Posterior vena cava (tissue), 2 donors: ENCODE measurements at regions not wholly inside any gene's neighbourhood (a gene's known extent, or its start where the extent isn't known, plus 50 kb on each side); places are given as distances from the start of the nearest gene placed in this dataset.
A peak's percentile ranks its signal among the peaks of the same experiment; 100 is the strongest.
"Not testable (repeated sequence)": the region's sequence is repeated elsewhere in the genome, so short reads cannot be mapped to it uniquely, and the experiment has no call there.

Source experiments
- DNase-seq: peaks from one replicate; pipeline ENCODE4 v3.0.0-alpha.2; 2020; ENCODE audit warnings: low spot score
- intact Hi-C, 2 donors: fragments of 100-400 bp; cut with DNase I; formaldehyde crosslinking; loops; one replicate each; pipeline versions ENCODE4 v1.14.1 to v1.14.2; 2022 to 2023
- donor health status: DM: yes; HTN: yes; CAD: no.
- donor health status: DM: yes; HTN: yes; CAD: no.

DNA sequence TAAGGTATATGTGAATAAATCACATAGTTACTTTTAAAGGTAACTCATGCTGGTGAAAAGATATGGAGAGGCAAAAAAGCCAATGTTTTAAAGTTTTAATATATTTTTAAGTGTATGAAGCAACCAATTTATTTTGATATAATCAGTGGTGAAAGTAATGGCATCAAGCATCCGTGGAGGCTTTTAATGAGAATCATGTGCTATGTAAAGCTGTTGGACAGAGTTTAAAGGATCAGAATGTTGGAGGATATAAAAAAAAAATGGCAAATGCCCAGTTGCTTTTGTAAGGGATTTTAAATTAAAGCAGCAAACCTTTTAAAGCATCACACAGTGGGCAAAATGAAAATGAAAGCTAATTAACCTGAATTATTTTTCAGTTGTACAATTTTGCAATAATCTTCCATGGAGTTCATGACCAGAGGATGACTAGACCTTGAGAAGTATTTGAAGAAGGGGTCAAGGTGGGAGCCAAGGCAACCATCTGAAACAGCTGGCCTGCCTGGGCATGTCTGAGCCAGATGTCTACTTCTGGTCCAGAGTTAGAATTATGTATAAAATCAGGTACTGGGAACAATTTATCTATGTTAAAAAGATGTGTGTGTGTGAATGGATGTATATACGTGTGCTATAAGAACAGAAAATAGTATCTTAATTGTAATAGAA, 1007.9 kb downstream of the LTN1 start:
- DNase-seq, intact Hi-C loops: not testable (repeated sequence)

DNA sequence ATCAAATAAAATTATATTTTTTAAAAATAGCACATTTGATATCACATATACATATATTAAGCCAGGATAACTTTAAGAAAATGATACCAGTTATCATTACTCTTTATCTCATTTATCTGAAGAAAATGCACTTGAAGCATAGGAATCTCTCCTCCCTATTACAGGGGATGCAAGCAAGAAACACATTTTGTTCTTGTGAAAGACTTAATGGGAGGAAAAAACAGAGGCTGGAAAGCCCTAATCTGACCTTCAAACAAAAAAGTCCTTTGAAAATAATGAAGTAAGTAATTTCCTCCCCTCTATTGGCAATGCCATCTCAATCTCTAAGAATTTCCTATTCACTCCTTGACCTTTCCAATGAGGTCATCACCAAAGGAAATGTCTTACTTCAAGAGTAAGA, 1012.6 kb upstream of the ADAMTS5 start:
- DNase-seq, intact Hi-C loops: not testable (repeated sequence)

- intact Hi-C loops: no loop called here
- DNase-seq: no peak
These were observed 1008.6 kb upstream of the ADAMTS5 start for GRCh38 chr21:27975514-27975913.

GRCh38 chr21:27974152-27974551, 1007.3 kb upstream of the ADAMTS5 start:
- DNase-seq, intact Hi-C loops: not testable (repeated sequence)

- DNase-seq: not testable (repeated sequence)
- intact Hi-C loops: loop anchor here in 1 of 2 donors (5.0 kb wide), 1 partner anchor 329 kb away; no protein-coding TSS in a partner anchor
These were observed 1001.4 kb upstream of the ADAMTS5 start for GRCh38 chr21:27968240-27968639.

GRCh38 chr21:27954543-27955165, 987.8 kb upstream of the ADAMTS5 start:
- DNase-seq: no peak
- intact Hi-C loops: no loop called here

DNA sequence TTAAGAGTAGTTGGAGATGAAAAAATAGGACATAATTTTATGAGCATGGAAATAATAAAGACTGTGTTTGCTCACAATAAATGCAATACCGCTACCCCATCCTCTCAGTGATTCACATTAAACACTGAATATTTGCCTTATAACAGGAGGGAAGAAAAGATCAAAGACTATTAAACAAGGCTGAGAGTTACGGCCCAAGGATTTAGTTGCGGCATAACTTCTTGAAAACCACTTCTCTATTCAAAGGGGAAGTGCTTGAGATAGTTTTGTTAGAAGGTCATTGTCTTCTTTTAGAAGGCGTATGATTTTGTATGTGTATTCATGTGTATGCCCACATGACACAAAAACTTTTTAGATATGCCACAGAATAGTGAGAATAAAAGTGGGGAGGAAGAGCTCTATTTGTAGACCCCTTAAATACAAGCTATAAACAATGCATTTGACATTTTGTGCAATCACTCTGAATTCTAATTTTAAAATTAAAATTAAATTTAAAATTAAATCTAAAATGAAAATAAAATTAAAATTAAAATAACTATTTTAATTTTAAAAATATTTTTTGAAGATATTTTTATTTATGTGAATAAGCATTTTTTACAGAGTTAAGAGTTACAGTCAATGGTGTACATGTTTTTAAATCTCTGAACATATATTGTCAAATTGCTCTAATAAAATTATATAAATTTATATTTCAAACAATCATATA, 986.6 kb upstream of the ADAMTS5 start:
- no peak for DNase-seq
- intact Hi-C loops: no loop called here

DNA sequence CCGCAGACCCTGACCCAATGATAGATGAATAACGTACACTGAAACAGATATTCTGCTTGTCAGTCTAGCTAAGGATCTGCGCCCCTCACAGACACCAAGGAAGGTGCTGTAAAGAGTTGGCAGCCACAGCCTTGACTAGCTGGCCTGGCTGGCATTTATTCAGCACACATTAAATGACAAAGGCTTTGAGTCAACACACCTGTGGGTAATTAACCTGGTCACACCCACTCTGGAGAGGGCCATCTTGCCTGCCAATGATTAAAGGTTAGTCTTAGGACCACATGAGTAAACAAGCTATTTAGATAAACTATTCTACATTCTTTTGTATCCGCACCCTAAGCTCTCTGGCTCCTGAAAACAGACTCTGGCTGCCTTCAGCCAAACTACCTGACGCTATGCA, 982.2 kb upstream of the ADAMTS5 start:
- DNase-seq: peak; percentile 38
- intact Hi-C loops: not testable (repeated sequence)

- intact Hi-C loops, DNase-seq: not testable (repeated sequence)
These were observed 963.4 kb upstream of the ADAMTS5 start for GRCh38 chr21:27930108-27930767.

DNA sequence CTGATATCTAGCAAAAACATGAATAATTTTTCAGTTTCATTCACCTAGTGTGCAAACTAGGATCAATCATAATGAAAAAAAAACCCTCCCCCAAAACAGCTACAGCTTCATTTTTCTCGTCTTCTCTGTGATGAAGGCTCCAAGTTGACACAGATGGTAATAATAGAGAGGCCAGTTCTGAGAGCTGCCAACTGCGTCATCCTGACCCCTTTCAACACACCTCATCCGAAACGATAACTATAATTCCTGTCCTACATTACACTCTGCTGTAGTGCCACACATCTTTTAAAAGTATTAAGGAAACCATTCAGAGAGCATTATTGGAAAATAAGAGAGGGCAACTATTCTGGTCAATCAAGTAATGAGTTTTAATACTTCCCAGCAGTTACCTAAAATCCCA, 962.3 kb upstream of the ADAMTS5 start:
- intact Hi-C loops, DNase-seq: not testable (repeated sequence)

GRCh38 chr21:27928534-27929115, 961.7 kb upstream of the ADAMTS5 start:
- intact Hi-C loops, DNase-seq: not testable (repeated sequence)

- intact Hi-C loops, DNase-seq: not testable (repeated sequence)
These were observed 954.5 kb upstream of the ADAMTS5 start for GRCh38 chr21:27921421-27921820.

GRCh38 chr21:27917966-27918365, 951.1 kb upstream of the ADAMTS5 start:
- intact Hi-C loops, DNase-seq: not testable (repeated sequence)

GRCh38 chr21:27916326-27916725, 949.4 kb upstream of the ADAMTS5 start:
- DNase-seq, intact Hi-C loops: not testable (repeated sequence)

DNA sequence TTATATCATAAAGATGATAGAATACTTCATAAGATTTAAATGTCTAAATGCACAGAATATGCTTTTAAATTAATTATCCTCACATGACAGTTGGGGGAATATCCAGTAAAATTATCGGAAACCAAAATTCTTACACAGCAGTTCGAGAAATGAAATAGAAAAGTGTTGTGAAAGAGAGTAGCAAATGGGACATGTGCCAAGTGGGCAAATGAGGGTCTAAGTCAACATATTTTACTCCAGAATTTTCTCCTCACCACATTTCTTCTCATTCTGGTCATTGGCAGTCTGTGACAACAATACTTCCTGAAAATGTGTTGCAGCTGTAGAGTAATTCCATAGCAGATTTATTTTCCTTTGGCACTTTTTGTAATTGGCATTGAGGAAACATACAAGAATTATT, 945.2 kb upstream of the ADAMTS5 start:
- DNase-seq, intact Hi-C loops: not testable (repeated sequence)

- DNase-seq, intact Hi-C loops: not testable (repeated sequence)
These were observed 942.6 kb upstream of the ADAMTS5 start for GRCh38 chr21:27909487-27909886.

- DNase-seq, intact Hi-C loops: not testable (repeated sequence)
These were observed 941.9 kb upstream of the ADAMTS5 start for GRCh38 chr21:27908816-27909215.

DNA sequence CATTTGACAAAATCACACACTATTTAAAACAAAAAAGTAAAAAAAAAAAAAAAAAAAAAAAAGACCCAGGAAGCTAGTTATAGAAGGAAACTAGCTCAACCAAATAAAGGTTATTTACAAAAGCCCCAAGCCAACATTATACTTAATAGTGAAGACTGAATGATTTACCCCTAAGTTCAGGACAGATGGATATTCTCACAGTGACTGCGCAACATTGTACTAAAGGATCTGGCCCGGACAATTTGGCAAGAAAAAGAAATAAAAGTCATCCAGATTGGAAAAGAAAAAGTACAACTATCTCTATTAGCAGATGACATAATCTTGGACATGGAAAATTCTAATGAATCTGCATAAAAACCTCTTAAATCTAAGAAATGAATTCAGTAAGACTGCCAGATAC, 936.0 kb upstream of the ADAMTS5 start:
- DNase-seq, intact Hi-C loops: not testable (repeated sequence)

DNA sequence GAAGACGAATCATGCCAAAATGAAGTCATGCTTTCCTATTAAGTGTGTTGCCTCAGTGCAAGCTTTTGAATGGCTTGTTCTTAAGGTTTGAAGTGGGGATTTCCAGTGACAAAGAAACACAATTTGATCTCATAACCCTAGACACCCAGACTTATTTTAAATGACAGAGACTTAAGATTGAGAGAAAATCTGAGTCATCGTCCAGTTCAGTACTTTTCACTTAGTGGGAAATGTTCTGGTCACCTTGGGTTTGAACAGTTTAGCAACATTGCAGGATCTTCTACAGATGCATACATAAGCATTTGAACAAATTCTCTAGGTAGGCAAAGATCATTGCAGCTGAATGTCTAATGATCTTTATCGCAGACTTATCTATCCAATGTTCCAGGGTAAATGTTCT, 926.7 kb upstream of the ADAMTS5 start:
- DNase-seq, intact Hi-C loops: not testable (repeated sequence)
